Spleen (tissue), 11 donors: ENCODE measurements at regions not wholly inside any gene's neighbourhood (a gene's known extent, or its start where the extent isn't known, plus 50 kb on each side); places are given as distances from the start of the nearest gene placed in this dataset.

ENCODE experiments used
- DNase-seq: peaks from one replicate; pipeline ENCODE4 v3.0.0-alpha.2; 2020
- H3K27ac ChIP-seq, 8 donors: fragments of 200-600 bp; sonication (generic) in 7 of 8; 1 replicate in 4 of 8; 2 replicates in 4 of 8; pipeline versions ENCODE4 v1.5.0 to v1.8.0; 2016 to 2021; ENCODE audit warnings: inconsistent platforms in 4 of 8, mild to moderate bottlenecking in 4 of 8, moderate library complexity in 1 of 8
- H3K27me3 ChIP-seq, 7 donors: fragments of 200-600 bp; sonication (generic) in 6 of 7; replicated peaks in 1 of 7; 1 replicate in 4 of 7; 2 replicates in 3 of 7; pipeline versions ENCODE4 v1.5.0 to v1.8.0; 2016 to 2021; ENCODE audit warnings: inconsistent platforms in 3 of 7, mild to moderate bottlenecking in 1 of 7
- H3K36me3 ChIP-seq, 6 donors: fragments of 200-600 bp; sonication (generic) in 5 of 6; 1 replicate in 4 of 6; 2 replicates in 2 of 6; pipeline versions ENCODE4 v1.5.0 to v1.8.0; 2016 to 2021; ENCODE audit warnings: inconsistent platforms in 2 of 6
- H3K4me1 ChIP-seq, 6 donors: fragments of 200-600 bp; sonication (generic) in 5 of 6; 1 replicate in 3 of 6; 2 replicates in 3 of 6; pipeline versions ENCODE4 v1.5.0 to v1.8.0; 2016 to 2021; ENCODE audit warnings: inconsistent platforms in 3 of 6
- H3K4me3 ChIP-seq, 8 donors: fragments of 200-600 bp; sonication (generic) in 7 of 8; 1 replicate in 4 of 8; 2 replicates in 4 of 8; pipeline versions ENCODE4 v1.5.0 to v1.8.0; 2016 to 2021; ENCODE audit warnings: inconsistent platforms in 4 of 8, mild to moderate bottlenecking in 4 of 8, moderate library complexity in 2 of 8
- H3K9me3 ChIP-seq, 8 donors: fragments of 200-600 bp; sonication (generic) in 7 of 8; 1 replicate in 4 of 8; 2 replicates in 4 of 8; pipeline versions ENCODE4 v1.5.0 to v1.8.0; 2016 to 2021; ENCODE audit warnings: inconsistent platforms in 4 of 8
- POLR2A ChIP-seq, 3 donors: fragments of 450-650 bp; IDR thresholded peaks; one replicate each; pipeline ENCODE4 v1.5.1; 2017; ENCODE audit warnings: antibody characterized with exemption in 3 of 3, mild to moderate bottlenecking in 1 of 3
- POLR2AphosphoS5 ChIP-seq, 3 donors: sonication (generic); formaldehyde crosslinking; IDR thresholded peaks; one replicate each; pipeline ENCODE4 v1.5.1; 2017; ENCODE audit warnings: antibody characterized with exemption in 3 of 3
- WGBS, 5 donors: extraction: QIAGEN DNeasy Blood & Tissue Kit in 3 of 5; methylation state at CpG; one replicate each; pipeline versions ENCODE4 v1.1.5 to v1.1.7; 2013 to 2018; 5-methylcytosine and 5-hydroxymethylcytosine counted together
- intact Hi-C: fragments of 100-400 bp; cut with DNase I; formaldehyde crosslinking; loops from one replicate; pipeline ENCODE4 v1.15.0; 2023; ENCODE audit warnings: low total_unique reads
- TF ChIP-seq, protein P1 (sequence below), 11 experiments: fragments of 200-600 bp in 7 of 11; fragments of 450-650 bp in 4 of 11; sonication (generic) in 4 of 11; IDR thresholded peaks in 8 of 11; conservative IDR thresholded peaks in 3 of 11; 1 replicate in 7 of 11; 2 replicates in 4 of 11; pipeline versions ENCODE4 v1.4.0 to v1.8.0; 2016 to 2021; ENCODE audit warnings: antibody characterized with exemption in 11 of 11, inconsistent platforms in 4 of 11, mild to moderate bottlenecking in 1 of 11
- donor health status: healthy with polysubstance abuse.
- donor health status: DM: no; HTN: no; CAD: no; lungs with moderate emphysema.
- donor health status: DM: no; HTN: no; CAD: no.
- donor health status: Bipolar disorder and iron deficiency.
- donor health status: healthy.
- donor health status: DM: no; HTN: no; CAD: no.
- donor health status: DM: yes; HTN: yes; CAD: no.

DNA sequence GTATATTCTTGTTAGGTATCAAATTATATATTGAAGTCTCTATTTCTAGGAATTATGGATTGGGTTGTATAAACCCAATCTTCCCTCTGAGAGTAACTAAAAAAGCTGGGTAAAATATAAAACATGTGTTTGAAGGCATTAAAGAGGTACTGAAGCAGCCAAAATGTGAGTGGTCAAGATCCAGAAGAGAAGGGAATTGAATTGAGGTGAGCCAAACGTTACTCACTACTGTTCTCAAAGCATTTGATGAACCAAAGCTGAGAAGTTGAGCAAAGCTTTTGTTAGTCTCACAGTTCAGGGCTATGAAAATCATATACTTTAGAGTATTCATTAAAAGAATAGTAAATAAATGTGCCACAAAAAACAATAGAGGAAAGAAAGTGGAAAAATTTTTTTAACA, 365.8 kb downstream of the BCKDHB start:
- no peak for DNase-seq
- TF ChIP-seq, protein P1, sequence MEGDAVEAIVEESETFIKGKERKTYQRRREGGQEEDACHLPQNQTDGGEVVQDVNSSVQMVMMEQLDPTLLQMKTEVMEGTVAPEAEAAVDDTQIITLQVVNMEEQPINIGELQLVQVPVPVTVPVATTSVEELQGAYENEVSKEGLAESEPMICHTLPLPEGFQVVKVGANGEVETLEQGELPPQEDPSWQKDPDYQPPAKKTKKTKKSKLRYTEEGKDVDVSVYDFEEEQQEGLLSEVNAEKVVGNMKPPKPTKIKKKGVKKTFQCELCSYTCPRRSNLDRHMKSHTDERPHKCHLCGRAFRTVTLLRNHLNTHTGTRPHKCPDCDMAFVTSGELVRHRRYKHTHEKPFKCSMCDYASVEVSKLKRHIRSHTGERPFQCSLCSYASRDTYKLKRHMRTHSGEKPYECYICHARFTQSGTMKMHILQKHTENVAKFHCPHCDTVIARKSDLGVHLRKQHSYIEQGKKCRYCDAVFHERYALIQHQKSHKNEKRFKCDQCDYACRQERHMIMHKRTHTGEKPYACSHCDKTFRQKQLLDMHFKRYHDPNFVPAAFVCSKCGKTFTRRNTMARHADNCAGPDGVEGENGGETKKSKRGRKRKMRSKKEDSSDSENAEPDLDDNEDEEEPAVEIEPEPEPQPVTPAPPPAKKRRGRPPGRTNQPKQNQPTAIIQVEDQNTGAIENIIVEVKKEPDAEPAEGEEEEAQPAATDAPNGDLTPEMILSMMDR (IDR thresholded peaks at IDR 0.05 in 8 of 11, conservative IDR thresholded peaks at IDR 0.05 in 3 of 11) = no peak
- TF ChIP-seq POLR2A (IDR thresholded peaks at IDR 0.05) = no peak
- no peak for TF ChIP-seq POLR2AphosphoS5 (IDR thresholded peaks at IDR 0.05)
- Histone ChIP-seq H3K4me1 (no peaks in the 10 kb centered on the region), H3K9me3 (no peaks in the 10 kb centered on the region), H3K4me3 (no peak overlapping the region), H3K27me3 (no peaks in the 10 kb centered on the region), H3K27ac (no peak overlapping the region), H3K36me3 (no peaks in the 10 kb centered on the region)
- WGBS, 5 donors = 67 to 83% (median 74%) methylated on average over 1 of the region's 1 CpG
- intact Hi-C loops = no loop called here

DNA sequence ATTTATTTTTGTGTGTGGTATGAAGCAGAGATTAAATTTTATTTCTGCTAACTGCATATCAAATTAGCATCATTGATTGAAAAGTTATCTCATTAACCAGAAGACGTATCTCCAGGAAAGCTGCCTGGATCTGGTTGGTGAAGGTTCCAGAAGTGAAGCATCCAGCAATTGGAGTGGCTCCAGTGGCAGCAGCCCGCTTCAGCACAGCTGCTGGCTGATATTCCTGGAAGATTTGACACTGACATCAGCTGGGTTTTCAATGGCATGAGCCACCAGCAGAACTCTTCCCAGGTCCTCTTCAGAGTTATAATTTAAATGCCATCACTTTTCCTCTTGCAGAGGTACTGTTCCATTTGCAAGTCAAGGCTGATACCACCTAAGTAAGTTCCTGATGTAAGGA, 363.5 kb downstream of the BCKDHB start:
- Histone ChIP-seq H3K9me3 (no peaks in the 10 kb centered on the region), H3K27me3 (no peaks in the 10 kb centered on the region), H3K36me3 (no peaks in the 10 kb centered on the region), H3K4me1 (no peaks in the 10 kb centered on the region), H3K4me3 (no peak overlapping the region), H3K27ac (no peak overlapping the region)
- 67 to 92% (median 78%) methylated on average over 2 of the region's 2 CpGs for WGBS, 5 donors
- DNase-seq = no peak
- intact Hi-C loops = no loop called here
- no peak for TF ChIP-seq POLR2AphosphoS5 (IDR thresholded peaks at IDR 0.05)
- TF ChIP-seq, protein P1 (IDR thresholded peaks at IDR 0.05 in 8 of 11, conservative IDR thresholded peaks at IDR 0.05 in 3 of 11) = no peak
- TF ChIP-seq POLR2A (IDR thresholded peaks at IDR 0.05) = no peak

DNA sequence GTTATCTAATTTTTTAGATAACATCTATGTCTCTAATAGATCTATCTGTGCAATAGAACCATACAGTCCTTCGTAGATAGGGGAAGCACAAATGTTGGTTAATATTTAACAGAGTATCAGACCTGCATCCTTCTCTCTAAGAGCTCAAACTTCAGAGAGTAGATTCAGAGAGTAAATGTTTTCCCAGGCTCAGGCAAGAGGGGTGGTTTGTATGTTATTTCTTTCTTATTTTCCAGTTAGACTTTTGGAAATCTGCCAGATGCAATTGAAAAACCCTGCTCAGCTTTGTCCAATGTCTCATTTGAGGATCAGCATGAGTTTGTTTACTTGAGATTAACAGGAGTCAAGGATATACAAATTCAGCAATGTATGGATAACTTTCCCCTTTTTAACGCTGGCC, 361.9 kb downstream of the BCKDHB start:
- H3K4me3 ChIP-seq = no peak overlapping the region
- no peaks in the 10 kb centered on the region for H3K4me1 ChIP-seq
- H3K36me3 ChIP-seq = no peaks in the 10 kb centered on the region
- no peak overlapping the region for H3K27ac ChIP-seq
- no peaks in the 10 kb centered on the region for H3K27me3 ChIP-seq
- DNase-seq = no peak
- 70 to 86% (median 83%) methylated on average over 2 of the region's 2 CpGs for WGBS, 5 donors
- no peaks in the 10 kb centered on the region for H3K9me3 ChIP-seq
- TF ChIP-seq POLR2AphosphoS5 (IDR thresholded peaks at IDR 0.05) (no peak), POLR2A (IDR thresholded peaks at IDR 0.05) (no peak)
- intact Hi-C loops = no loop called here

DNA sequence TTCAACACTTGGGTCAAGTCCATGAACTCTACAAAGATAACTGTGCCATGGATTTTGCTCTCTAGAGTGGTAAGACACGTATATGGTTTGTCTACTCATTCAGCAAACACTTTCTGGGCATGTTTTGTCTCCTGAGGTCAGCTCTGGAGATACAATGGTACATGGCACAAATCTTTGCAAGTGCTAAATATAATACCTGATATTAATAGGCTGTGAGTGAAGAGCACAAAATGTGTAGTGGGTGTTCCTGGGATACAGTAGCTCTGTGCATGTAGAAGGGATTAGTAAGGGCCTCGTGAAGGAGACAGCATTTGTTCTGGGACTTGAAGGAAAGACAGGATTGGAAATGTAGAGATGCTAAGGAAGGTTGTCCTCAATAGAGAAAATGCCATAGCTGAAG, 360.9 kb downstream of the BCKDHB start:
- no peaks in the 10 kb centered on the region for H3K36me3 ChIP-seq
- intact Hi-C loops = no loop called here

More for the DNA sequence above, 360.9 kb downstream of the BCKDHB start:
- DNase-seq = no peak
- Histone ChIP-seq H3K9me3 (no peaks in the 10 kb centered on the region), H3K4me3 (no peak overlapping the region), H3K27ac (no peak overlapping the region), H3K4me1 (no peaks in the 10 kb centered on the region), H3K27me3 (no peaks in the 10 kb centered on the region)
- 75 to 91% (median 87%) methylated on average over 2 of the region's 2 CpGs for WGBS, 5 donors
- TF ChIP-seq POLR2AphosphoS5 (IDR thresholded peaks at IDR 0.05) = no peak
- TF ChIP-seq POLR2A (IDR thresholded peaks at IDR 0.05) = no peak
- TF ChIP-seq, protein P1 (IDR thresholded peaks at IDR 0.05 in 8 of 11, conservative IDR thresholded peaks at IDR 0.05 in 3 of 11) = no peak
